GM21447 (cell line): ENCODE measurements at regions not wholly inside any gene's neighbourhood (a gene's known extent, or its start where the extent isn't known, plus 50 kb on each side); places are given as distances from the start of the nearest gene placed in this dataset.

Experiments used
- ATAC-seq: cut with Tn5 transposase; IDR thresholded peaks from one replicate; pipeline ENCODE4 v1.9.1; 2021; ENCODE audit not compliant: unreplicated experiment

GRCh38 chr2:138428710-138429440 lies 72.7 kb upstream of the SPOPL start:
- no peak for ATAC-seq

GRCh38 chr2:138430181-138430580 lies 71.4 kb upstream of the SPOPL start:
- ATAC-seq: no peak

DNA sequence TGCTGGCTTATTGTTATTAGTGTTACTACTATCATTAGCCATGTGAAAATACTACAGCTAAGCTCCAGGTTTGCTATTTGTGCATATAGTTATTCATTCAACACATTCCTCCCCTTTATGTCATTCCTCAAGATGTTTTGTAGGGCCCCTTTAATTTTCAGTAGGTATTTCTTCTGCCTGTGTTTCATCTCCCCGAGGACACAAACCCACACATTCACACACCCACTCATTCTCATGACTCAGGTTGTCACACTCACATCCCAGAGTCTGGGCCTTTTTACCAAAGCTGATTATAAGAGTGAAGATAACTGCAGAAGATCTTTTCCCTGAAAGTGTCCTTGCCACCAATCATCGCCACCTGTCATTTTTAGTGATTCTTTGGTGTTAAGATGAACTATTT lies 68.6 kb upstream of the SPOPL start:
- ATAC-seq: no peak

DNA sequence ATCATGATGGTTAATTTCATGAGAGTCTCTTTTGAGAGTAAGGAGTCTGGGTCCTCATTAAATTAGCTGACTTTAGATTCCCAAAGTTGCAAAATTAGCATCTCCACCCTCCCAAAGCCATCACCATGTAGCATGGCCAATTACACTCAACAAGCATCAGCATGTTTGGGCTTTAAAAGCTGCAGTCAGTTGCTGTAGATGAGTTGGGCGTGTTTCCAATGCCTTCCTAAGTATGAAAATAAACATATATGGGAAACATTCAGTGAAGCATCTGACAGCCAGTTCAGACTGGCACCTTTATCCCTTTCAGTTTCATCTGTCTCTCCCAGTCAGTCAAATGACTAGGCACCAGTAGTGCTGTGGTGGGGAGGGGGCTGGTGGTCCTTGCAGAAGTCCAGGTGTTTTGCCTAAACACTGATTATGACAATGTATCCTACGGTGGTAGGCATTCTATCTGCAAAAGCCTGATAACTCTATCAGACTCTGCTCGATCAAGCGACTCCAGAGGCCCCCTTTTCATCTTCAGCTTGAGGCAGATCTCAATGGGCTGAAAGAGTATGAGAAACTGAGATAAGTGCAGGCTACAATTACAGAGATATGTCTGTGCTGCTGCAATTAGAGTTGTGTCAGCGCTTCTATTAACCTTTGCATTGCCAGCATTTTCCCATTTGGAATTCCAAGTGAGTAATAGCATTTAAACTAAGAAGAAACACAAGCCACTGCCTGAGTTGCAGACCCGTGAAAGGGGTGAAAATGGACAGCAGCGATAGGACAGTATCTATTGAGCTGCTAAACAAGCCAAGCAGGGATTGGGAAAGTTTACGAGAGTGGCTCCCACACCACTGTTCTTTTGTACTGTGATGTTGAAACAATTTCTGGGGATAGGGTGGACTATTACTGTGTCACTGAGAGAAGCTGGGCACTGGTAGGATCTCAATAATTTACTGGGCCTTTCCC lies 67.3 kb upstream of the SPOPL start:
- no peak for ATAC-seq

- no peak for ATAC-seq
These were observed 65.9 kb upstream of the SPOPL start for GRCh38 chr2:138435701-138436100.

DNA sequence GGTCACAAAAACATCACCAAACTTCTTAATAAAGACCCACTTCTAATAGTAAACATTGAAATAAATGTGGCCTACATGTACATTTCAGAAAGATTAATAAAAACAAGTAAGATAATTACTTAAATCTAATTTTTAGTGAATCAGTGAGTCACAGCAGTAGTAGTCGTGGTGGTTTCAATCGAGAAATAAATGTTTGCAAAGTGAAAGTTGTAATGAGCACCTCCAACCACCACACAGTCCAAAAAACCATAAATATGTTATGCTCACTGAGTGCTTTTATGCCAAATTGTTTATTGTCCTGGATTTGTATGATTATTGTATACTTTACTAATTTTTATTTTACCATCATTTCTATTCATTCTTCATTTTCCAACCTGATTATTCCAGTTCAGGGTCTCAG lies 61.8 kb upstream of the SPOPL start:
- no peak for ATAC-seq

DNA sequence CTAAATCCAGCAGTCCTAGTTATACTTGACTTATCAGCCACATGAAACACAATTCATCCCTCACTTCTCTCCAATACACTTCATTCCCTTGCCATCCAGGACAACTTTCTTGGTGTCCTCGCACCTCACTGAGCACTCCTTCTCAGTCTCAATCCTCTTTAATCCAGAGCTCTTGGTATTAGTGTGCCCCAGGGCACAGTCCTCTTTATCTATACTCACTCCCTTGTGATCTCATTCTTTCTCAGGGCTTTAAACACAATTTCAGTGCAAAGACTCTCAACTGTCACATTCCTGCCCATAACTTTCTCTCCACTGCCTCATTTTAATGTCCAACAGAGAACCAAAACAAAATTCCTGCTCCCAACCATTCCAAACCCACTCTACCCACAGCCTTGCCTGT lies 60.8 kb upstream of the SPOPL start:
- ATAC-seq: no peak

DNA sequence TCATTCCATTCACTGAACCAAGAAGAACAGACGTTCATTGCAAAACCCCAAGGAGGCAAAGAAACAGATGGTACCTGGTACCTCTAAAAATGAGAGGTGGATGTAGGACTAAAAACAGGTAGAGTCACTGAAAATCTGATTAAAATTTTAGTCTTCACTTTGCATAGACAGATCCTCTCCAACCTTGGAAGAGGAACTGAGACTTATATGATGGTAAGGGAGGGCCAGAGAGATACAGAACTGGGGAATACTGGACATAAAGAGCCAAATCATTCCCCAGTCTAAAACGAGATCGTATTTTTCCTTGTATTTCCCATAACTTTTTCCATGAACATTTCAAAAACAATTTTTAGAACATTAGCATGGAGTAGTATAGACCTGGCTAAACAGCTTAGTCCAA lies 59.7 kb upstream of the SPOPL start:
- no peak for ATAC-seq

- no peak for ATAC-seq
These were observed 57.2 kb upstream of the SPOPL start for GRCh38 chr2:138444411-138444810.

DNA sequence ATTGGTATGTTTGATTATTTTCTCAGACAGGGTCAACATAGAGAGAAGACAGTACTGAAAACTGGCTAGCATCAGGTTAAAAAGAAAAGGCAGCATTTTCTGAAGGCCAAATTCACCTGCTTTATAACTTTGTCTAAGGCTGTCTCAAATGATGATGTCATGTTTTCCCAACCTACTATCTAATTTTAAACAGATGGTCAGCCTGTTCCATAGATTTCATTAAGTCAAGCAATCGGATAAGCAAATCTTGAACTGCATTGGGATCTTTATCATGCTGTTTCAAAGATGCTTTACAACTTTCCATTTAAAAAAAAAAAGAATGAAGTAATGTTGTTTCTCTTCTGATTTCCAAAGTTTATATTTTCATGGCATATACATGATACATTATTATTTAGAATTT lies 56.3 kb upstream of the SPOPL start:
- no peak for ATAC-seq

- ATAC-seq: no peak
These were observed 55.5 kb upstream of the SPOPL start for GRCh38 chr2:138446043-138446442.

GRCh38 chr2:138447889-138448570 lies 53.5 kb upstream of the SPOPL start:
- no peak for ATAC-seq
